ENCODE measurements at regions not wholly inside any gene's neighbourhood (a gene's known extent, or its start where the extent isn't known, plus 50 kb on each side); places are given as distances from the start of the nearest gene placed in this dataset.

GRCh38 chr10:10657139-10657760, 360.4 kb upstream of the CELF2 start:
- H3K4me3 ChIP-seq (ENCODE audit: low read depth, low read length) = no peak overlapping the region
- TF ChIP-seq, protein P1, sequence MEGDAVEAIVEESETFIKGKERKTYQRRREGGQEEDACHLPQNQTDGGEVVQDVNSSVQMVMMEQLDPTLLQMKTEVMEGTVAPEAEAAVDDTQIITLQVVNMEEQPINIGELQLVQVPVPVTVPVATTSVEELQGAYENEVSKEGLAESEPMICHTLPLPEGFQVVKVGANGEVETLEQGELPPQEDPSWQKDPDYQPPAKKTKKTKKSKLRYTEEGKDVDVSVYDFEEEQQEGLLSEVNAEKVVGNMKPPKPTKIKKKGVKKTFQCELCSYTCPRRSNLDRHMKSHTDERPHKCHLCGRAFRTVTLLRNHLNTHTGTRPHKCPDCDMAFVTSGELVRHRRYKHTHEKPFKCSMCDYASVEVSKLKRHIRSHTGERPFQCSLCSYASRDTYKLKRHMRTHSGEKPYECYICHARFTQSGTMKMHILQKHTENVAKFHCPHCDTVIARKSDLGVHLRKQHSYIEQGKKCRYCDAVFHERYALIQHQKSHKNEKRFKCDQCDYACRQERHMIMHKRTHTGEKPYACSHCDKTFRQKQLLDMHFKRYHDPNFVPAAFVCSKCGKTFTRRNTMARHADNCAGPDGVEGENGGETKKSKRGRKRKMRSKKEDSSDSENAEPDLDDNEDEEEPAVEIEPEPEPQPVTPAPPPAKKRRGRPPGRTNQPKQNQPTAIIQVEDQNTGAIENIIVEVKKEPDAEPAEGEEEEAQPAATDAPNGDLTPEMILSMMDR (IDR thresholded peaks at IDR 0.05; ENCODE audit: borderline replicate concordance, insufficient read depth, low read depth, low read length) = no peak

- TF ChIP-seq, protein P1 (IDR thresholded peaks at IDR 0.05; ENCODE audit: borderline replicate concordance, insufficient read depth, low read depth, low read length) = no peak
- no peak overlapping the region for H3K4me3 ChIP-seq (ENCODE audit: low read depth, low read length)
These were observed 359.4 kb upstream of the CELF2 start for GRCh38 chr10:10658172-10658785.

DNA sequence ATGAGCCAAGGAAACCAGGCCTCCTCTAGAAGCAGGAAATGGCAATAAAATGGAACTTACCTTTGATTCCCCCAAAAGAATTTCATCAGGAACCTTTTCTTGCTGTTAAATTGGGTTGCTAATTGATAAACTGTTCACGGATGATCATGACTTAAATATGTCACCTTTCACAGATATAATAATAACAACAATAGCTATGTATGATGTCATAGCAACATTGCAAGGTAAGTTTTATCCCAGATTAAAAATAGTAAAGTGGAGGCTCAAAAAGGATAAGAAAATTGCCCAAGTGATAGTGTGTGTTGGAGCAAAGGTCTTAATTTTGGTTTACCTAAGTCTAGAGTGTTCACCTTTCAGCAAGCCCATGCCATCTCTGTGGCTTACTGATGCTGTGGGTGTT, 357.6 kb upstream of the CELF2 start:
- TF ChIP-seq, protein P1 (IDR thresholded peaks at IDR 0.05; ENCODE audit: borderline replicate concordance, insufficient read depth, low read depth, low read length) = no peak
- no peak overlapping the region for H3K4me3 ChIP-seq (ENCODE audit: low read depth, low read length)

DNA sequence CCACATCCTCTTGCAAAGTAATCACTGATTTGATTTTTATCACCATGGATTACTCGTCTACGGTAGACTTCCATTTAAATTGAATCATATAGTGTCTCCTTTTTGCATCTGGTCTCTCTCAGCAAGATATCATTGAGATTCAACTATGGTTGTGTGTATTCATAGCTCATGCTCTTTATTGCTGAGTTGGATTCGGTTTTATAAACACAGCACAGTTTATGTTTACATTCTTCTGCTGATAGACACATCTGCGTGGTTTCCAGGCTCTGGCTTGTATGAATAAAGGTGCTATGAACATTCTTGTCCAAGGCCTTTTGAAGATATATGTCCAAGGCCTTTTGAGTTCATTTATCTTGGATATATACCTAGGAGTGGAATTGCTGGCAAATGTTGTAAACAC, 356.5 kb upstream of the CELF2 start:
- TF ChIP-seq, protein P1 (IDR thresholded peaks at IDR 0.05; ENCODE audit: borderline replicate concordance, insufficient read depth, low read depth, low read length) = no peak
- no peak overlapping the region for H3K4me3 ChIP-seq (ENCODE audit: low read depth, low read length)

- no peak overlapping the region for H3K4me3 ChIP-seq (ENCODE audit: low read depth, low read length)
- TF ChIP-seq, protein P1 (IDR thresholded peaks at IDR 0.05; ENCODE audit: borderline replicate concordance, insufficient read depth, low read depth, low read length) = no peak
These were observed 354.8 kb upstream of the CELF2 start for GRCh38 chr10:10662716-10663408.

GRCh38 chr10:10663622-10664021, 354.1 kb upstream of the CELF2 start:
- H3K4me3 ChIP-seq (ENCODE audit: low read depth, low read length) = no peak overlapping the region
- TF ChIP-seq, protein P1 (IDR thresholded peaks at IDR 0.05; ENCODE audit: borderline replicate concordance, insufficient read depth, low read depth, low read length) = no peak

Data from GM12875 (cell line).